ENCODE measurements at regions not wholly inside any gene's neighbourhood (a gene's known extent, or its start where the extent isn't known, plus 50 kb on each side); places are given as distances from the start of the nearest gene placed in this dataset.

DNA sequence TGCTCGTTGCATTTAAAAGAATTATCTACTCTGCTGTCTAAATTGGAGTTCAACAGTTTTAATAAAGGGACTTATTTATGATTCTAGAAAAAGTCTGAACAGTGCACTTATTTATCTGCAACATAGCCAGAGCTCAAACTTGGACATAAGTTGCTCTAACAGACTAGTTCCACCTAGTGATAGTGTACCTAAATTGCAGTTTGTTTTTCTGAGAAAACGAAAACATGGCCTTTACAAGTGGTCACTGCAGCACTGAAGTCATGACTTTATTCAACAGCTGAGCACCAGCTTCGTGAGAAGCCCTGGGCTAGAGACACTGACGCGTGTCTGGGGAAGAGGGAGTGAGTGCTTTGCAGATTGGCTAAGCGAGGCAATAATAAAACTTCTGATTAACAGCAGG is 77.3 kb upstream of the IGSF1 start:
- Histone ChIP-seq H3K4me1 (ENCODE audit: control insufficient read depth, insufficient read depth, low read length) (no peaks in the 10 kb centered on the region), H3K4me3 (ENCODE audit: low read length) (no peak overlapping the region), H3K27me3 (ENCODE audit: control insufficient read depth, insufficient read depth, low read length, poor library complexity, severe bottlenecking) (no peaks in the 10 kb centered on the region), H3K9ac (ENCODE audit: extremely low read depth, low read length, poor library complexity, severe bottlenecking) (no peak overlapping the region), H3K27ac (ENCODE audit: low read depth, low read length) (no peak overlapping the region), H3K36me3 (ENCODE audit: control insufficient read depth, insufficient read depth, low read length) (no peaks in the 10 kb centered on the region), H3K9me3 (ENCODE audit: control insufficient read depth, low read length) (no peaks in the 10 kb centered on the region)
- Mint-ChIP-seq H3K4me3 (no peak overlapping the region), H3K36me3 (ENCODE audit: low read depth) (peaks cover 6% of the 10 kb centered on the region), H3K27me3 (ENCODE audit: insufficient read depth) (no peaks in the 10 kb centered on the region), H3K27ac (no peak overlapping the region), H3K4me1 (peaks cover 18% of the 10 kb centered on the region), H3K9me3 (no peaks in the 10 kb centered on the region)
- TF ChIP-seq, protein P1, sequence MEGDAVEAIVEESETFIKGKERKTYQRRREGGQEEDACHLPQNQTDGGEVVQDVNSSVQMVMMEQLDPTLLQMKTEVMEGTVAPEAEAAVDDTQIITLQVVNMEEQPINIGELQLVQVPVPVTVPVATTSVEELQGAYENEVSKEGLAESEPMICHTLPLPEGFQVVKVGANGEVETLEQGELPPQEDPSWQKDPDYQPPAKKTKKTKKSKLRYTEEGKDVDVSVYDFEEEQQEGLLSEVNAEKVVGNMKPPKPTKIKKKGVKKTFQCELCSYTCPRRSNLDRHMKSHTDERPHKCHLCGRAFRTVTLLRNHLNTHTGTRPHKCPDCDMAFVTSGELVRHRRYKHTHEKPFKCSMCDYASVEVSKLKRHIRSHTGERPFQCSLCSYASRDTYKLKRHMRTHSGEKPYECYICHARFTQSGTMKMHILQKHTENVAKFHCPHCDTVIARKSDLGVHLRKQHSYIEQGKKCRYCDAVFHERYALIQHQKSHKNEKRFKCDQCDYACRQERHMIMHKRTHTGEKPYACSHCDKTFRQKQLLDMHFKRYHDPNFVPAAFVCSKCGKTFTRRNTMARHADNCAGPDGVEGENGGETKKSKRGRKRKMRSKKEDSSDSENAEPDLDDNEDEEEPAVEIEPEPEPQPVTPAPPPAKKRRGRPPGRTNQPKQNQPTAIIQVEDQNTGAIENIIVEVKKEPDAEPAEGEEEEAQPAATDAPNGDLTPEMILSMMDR (conservative IDR thresholded peaks at IDR 0.05) = peak; percentile 70
- 66 to 80% methylated on average over 3 to 6 of the region's 6 CpGs for WGBS, 2 experiments (ENCODE audit: insufficient coverage in 1 of 2, insufficient read length in 1 of 2)
- DNase-seq = no peak

DNA sequence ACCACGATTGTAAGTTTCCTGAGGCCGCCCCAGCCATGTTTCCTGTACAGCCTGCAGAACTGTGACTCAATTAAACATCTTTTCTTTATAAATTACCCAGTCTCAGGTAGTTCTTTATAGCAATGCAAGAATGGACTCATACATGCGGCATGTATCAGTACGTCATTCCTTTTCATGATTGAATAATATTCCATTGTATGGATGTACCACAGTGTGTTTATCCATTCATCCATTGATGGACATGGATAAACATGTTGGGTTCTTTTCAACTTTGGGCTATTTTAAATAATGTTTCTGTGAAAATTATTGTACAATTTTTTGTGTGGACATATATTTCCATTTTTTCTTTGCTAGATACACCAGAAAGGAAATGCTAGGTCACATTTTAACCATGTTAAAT is 99.2 kb upstream of the IGSF1 start:
- Mint-ChIP-seq H3K36me3 (ENCODE audit: low read depth) (peaks cover 65% of the 10 kb centered on the region), H3K4me1 (no peaks in the 10 kb centered on the region), H3K9me3 (peaks cover 50% of the 10 kb centered on the region), H3K27ac (no peak overlapping the region), H3K4me3 (no peak overlapping the region), H3K27me3 (ENCODE audit: insufficient read depth) (no peaks in the 10 kb centered on the region)
- no peak overlapping the region for H3K4me3 ChIP-seq (ENCODE audit: low read length)
- H3K27ac ChIP-seq (ENCODE audit: low read depth, low read length) = no peak overlapping the region
- H3K9me3 ChIP-seq (ENCODE audit: control insufficient read depth, low read length) = peaks cover 26% of the 10 kb centered on the region
- WGBS, 2 experiments (ENCODE audit: insufficient coverage in 1 of 2, insufficient read length in 1 of 2) = 97% methylated on average over 4 of the region's 4 CpGs; no CpG with 5 or more reads in 1 of the 2 experiments
- H3K4me1 ChIP-seq (ENCODE audit: control insufficient read depth, insufficient read depth, low read length) = no peaks in the 10 kb centered on the region
- H3K36me3 ChIP-seq (ENCODE audit: control insufficient read depth, insufficient read depth, low read length) = peaks cover 11% of the 10 kb centered on the region
- H3K9ac ChIP-seq (ENCODE audit: extremely low read depth, low read length, poor library complexity, severe bottlenecking) = no peak overlapping the region
- TF ChIP-seq, protein P1 (conservative IDR thresholded peaks at IDR 0.05) = no peak
- DNase-seq = no peak
- H3K27me3 ChIP-seq (ENCODE audit: control insufficient read depth, insufficient read depth, low read length, poor library complexity, severe bottlenecking) = no peaks in the 10 kb centered on the region

DNA sequence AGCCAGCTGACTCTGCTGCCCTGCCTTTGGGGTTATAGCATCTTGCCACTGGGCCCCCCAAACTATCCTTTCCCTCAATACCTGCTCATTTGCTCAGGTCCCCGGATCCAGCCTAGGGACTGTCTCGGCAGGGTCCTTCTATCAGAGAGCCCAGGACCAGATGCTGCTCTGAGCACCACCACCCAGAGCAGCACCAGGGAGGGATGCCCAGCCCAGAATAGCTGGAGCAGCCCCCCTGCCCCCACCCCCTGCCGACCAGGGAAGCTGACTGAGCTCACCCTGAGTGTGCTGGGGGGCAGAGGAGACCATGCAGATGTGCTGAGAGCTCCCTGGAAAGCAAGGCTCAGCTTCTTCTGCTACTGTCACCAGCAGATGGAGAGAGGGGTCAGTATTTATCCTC is 103.6 kb upstream of the IGSF1 start:
- H3K27ac ChIP-seq (ENCODE audit: low read depth, low read length) = no peak overlapping the region
- H3K36me3 ChIP-seq (ENCODE audit: control insufficient read depth, insufficient read depth, low read length) = peaks cover 10% of the 10 kb centered on the region
- H3K27me3 ChIP-seq (ENCODE audit: control insufficient read depth, insufficient read depth, low read length, poor library complexity, severe bottlenecking) = no peaks in the 10 kb centered on the region
- no peak overlapping the region for H3K4me3 Mint-ChIP-seq
- 90% methylated on average over 3 of the region's 3 CpGs; no CpG with 5 or more reads in 1 of the 2 experiments for WGBS, 2 experiments (ENCODE audit: insufficient coverage in 1 of 2, insufficient read length in 1 of 2)
- no peak overlapping the region for H3K27ac Mint-ChIP-seq
- H3K4me1 Mint-ChIP-seq = no peaks in the 10 kb centered on the region
- H3K4me3 ChIP-seq (ENCODE audit: low read length) = no peak overlapping the region
- TF ChIP-seq, protein P1 (conservative IDR thresholded peaks at IDR 0.05) = no peak
- peaks cover 11% of the 10 kb centered on the region for H3K9me3 ChIP-seq (ENCODE audit: control insufficient read depth, low read length)
- H3K36me3 Mint-ChIP-seq (ENCODE audit: low read depth) = peaks cover 31% of the 10 kb centered on the region
- peaks cover 22% of the 10 kb centered on the region for H3K9me3 Mint-ChIP-seq
- no peaks in the 10 kb centered on the region for H3K4me1 ChIP-seq (ENCODE audit: control insufficient read depth, insufficient read depth, low read length)
- DNase-seq = no peak
- no peaks in the 10 kb centered on the region for H3K27me3 Mint-ChIP-seq (ENCODE audit: insufficient read depth)
- H3K9ac ChIP-seq (ENCODE audit: extremely low read depth, low read length, poor library complexity, severe bottlenecking) = no peak overlapping the region
